ENCODE measurements at regions not wholly inside any gene's neighbourhood (a gene's known extent, or its start where the extent isn't known, plus 50 kb on each side); places are given as distances from the start of the nearest gene placed in this dataset.

GRCh38 chr5:146948666-146949065 is 70.1 kb upstream of the PPP2R2B start:
- Histone ChIP-seq H3K4me3 (no peak overlapping the region), H3K4me1 (no peaks in the 10 kb centered on the region), H3K36me3 (no peaks in the 10 kb centered on the region), H3K27ac (no peak overlapping the region), H3K27me3 (no peaks in the 10 kb centered on the region), H3K9me3 (no peaks in the 10 kb centered on the region)
- ATAC-seq, result no peak
- intact Hi-C loops (cut with DNase I), result no loop called here
- no peak for DNase-seq
- TF ChIP-seq CTCF (IDR thresholded peaks at IDR 0.05), result no peak

DNA sequence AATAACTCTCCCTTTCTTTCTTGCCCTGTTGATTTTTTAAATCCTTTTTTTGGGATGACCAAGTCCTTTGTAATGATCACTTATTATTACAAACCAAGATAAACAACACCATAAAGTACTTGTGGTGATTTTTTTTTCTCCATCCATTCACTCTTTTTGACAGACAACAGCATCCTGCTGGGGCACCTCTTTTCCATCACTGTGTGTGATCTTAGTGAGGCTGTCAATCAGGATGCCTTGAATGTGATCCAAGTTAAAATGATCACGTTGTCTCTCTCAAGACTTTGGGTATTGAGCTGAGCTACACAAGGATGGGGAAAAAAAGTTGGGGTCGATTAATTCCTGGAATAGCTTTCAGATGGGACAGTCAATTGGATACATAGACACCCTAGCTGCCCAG is 73.6 kb upstream of the PPP2R2B start:
- ATAC-seq (no peak), DNase-seq (no peak)
- no peaks in the 10 kb centered on the region for H3K9me3 ChIP-seq
- no peak overlapping the region for H3K27ac ChIP-seq
- H3K4me1 ChIP-seq, result no peaks in the 10 kb centered on the region
- H3K36me3 ChIP-seq, result no peaks in the 10 kb centered on the region
- no peak for TF ChIP-seq CTCF (IDR thresholded peaks at IDR 0.05)
- intact Hi-C loops (cut with DNase I), result no loop called here
- H3K27me3 ChIP-seq, result no peaks in the 10 kb centered on the region
- no peak overlapping the region for H3K4me3 ChIP-seq

- H3K4me1 ChIP-seq, result no peaks in the 10 kb centered on the region
- ATAC-seq, result no peak
- no peak for DNase-seq
- H3K4me3 ChIP-seq, result no peak overlapping the region
- no peak for TF ChIP-seq CTCF (IDR thresholded peaks at IDR 0.05)
- no peak overlapping the region for H3K27ac ChIP-seq
- H3K9me3 ChIP-seq, result no peaks in the 10 kb centered on the region
- H3K36me3 ChIP-seq, result no peaks in the 10 kb centered on the region
- intact Hi-C loops (cut with DNase I), result no loop called here
- no peaks in the 10 kb centered on the region for H3K27me3 ChIP-seq
These were observed 77.7 kb upstream of the PPP2R2B start for GRCh38 chr5:146956217-146956616.

- TF ChIP-seq CTCF (IDR thresholded peaks at IDR 0.05), result no peak
- Histone ChIP-seq H3K4me1 (no peaks in the 10 kb centered on the region), H3K27me3 (no peaks in the 10 kb centered on the region), H3K9me3 (no peaks in the 10 kb centered on the region), H3K36me3 (no peaks in the 10 kb centered on the region), H3K4me3 (no peak overlapping the region), H3K27ac (no peak overlapping the region)
- no peak for ATAC-seq
- intact Hi-C loops (cut with DNase I), result no loop called here
- no peak for DNase-seq
These were observed 80.8 kb upstream of the PPP2R2B start for GRCh38 chr5:146959360-146959759.

DNA sequence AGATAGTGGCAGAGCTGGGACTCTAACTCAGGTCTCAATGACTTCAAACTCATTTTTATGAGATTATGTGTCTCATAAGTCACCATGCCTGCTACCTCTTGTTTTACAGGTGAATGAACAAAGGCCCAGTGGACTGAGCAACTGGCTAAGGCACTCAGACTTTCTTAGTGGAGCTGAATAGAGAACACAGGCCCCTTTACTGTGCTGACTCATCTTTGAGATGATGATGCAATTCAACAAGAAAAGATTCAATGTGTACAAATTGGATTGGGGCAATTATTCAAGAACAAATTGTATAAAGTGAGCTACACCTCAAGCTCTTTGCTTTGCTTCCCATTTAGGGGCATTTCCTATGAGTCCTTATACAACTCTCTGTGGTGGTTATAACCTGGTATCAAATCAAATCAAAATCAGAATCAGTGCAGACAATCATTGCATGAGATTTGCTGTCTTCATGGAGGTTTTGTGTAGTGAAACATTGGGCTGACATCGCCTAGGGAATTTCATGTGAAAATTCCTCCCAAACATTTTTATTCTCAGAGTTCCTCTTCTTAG is 84.3 kb upstream of the PPP2R2B start:
- Histone ChIP-seq H3K9me3 (no peaks in the 10 kb centered on the region), H3K36me3 (no peaks in the 10 kb centered on the region), H3K4me1 (no peaks in the 10 kb centered on the region), H3K4me3 (no peak overlapping the region), H3K27ac (no peak overlapping the region), H3K27me3 (no peaks in the 10 kb centered on the region)
- TF ChIP-seq CTCF (IDR thresholded peaks at IDR 0.05), result no peak
- DNase-seq, result no peak
- intact Hi-C loops (cut with DNase I), result no loop called here
- ATAC-seq, result peak; percentile 28

Measured in upper lobe of right lung (tissue), 1 donor.